GM19324 (cell line): ENCODE measurements at regions not wholly inside any gene's neighbourhood (a gene's known extent, or its start where the extent isn't known, plus 50 kb on each side); places are given as distances from the start of the nearest gene placed in this dataset.
"Not testable (repeated sequence)": the region's sequence is repeated elsewhere in the genome, so short reads cannot be mapped to it uniquely, and the experiment has no call there.

Source experiments
- ATAC-seq: cut with Tn5 transposase; IDR thresholded peaks from one replicate; pipeline ENCODE4 v1.9.1; 2021; ENCODE audit warnings: mild to moderate bottlenecking, moderate library complexity; ENCODE audit not compliant: unreplicated experiment, low FRiP score

GRCh38 chr15:21357056-21357455 lies 83.2 kb downstream of the POTEB3 start:
- not testable (repeated sequence) for ATAC-seq

GRCh38 chr15:21355944-21356343 lies 84.4 kb downstream of the POTEB3 start:
- not testable (repeated sequence) for ATAC-seq

GRCh38 chr15:21354597-21354996 lies 85.7 kb downstream of the POTEB3 start:
- ATAC-seq, result not testable (repeated sequence)

GRCh38 chr15:21352670-21353318 lies 87.5 kb downstream of the POTEB3 start:
- not testable (repeated sequence) for ATAC-seq

GRCh38 chr15:21344960-21345359 lies 95.3 kb downstream of the POTEB3 start:
- not testable (repeated sequence) for ATAC-seq

- ATAC-seq, result not testable (repeated sequence)
Measured at GRCh38 chr15:21344500-21344899, 95.8 kb downstream of the POTEB3 start.

- not testable (repeated sequence) for ATAC-seq
Measured at GRCh38 chr15:21337028-21337427, 103.3 kb downstream of the POTEB3 start.

- not testable (repeated sequence) for ATAC-seq
Measured at GRCh38 chr15:21324720-21325460, 115.4 kb downstream of the POTEB3 start.

- peak; percentile 62 for ATAC-seq
Measured at GRCh38 chr15:21284353-21284752, 155.9 kb downstream of the POTEB3 start.

- peak; percentile 71 for ATAC-seq
Measured at GRCh38 chr15:21283210-21283609, 157.1 kb downstream of the POTEB3 start.

- ATAC-seq, result not testable (repeated sequence)
Measured at GRCh38 chr15:21280272-21280671, 160.0 kb downstream of the POTEB3 start.

- not testable (repeated sequence) for ATAC-seq
Measured at GRCh38 chr15:21272176-21272982, 167.9 kb downstream of the POTEB3 start.

GRCh38 chr15:21271566-21271965 lies 168.7 kb downstream of the POTEB3 start:
- no peak for ATAC-seq

GRCh38 chr15:21270474-21270873 lies 169.8 kb downstream of the POTEB3 start:
- ATAC-seq, result no peak

GRCh38 chr15:21269673-21270072 lies 170.6 kb downstream of the POTEB3 start:
- ATAC-seq, result not testable (repeated sequence)

- ATAC-seq, result no peak
Measured at GRCh38 chr15:21269121-21269520, 171.2 kb downstream of the POTEB3 start.

GRCh38 chr15:21268436-21268940 lies 171.8 kb downstream of the POTEB3 start:
- ATAC-seq, result no peak

GRCh38 chr15:21267671-21268395 lies 172.5 kb downstream of the POTEB3 start:
- no peak for ATAC-seq

GRCh38 chr15:21267226-21267625 lies 173.1 kb downstream of the POTEB3 start:
- ATAC-seq, result no peak

- not testable (repeated sequence) for ATAC-seq
Measured at GRCh38 chr15:21265628-21266027, 174.7 kb downstream of the POTEB3 start.
